Stomach (tissue), 8 donors: ENCODE measurements at regions not wholly inside any gene's neighbourhood (a gene's known extent, or its start where the extent isn't known, plus 50 kb on each side); places are given as distances from the start of the nearest gene placed in this dataset.

Experiments used
- DNase-seq, 2 donors: peaks; one replicate each; pipeline versions ENCODE4 v3.0.0 to v3.0.0-alpha.2; 2013 to 2019
- H3K27ac ChIP-seq, 5 donors: fragments of 200-600 bp in 4 of 5; sonication (generic) in 4 of 5; one replicate each; pipeline ENCODE4 v1.5.1; 2013 to 2019; ENCODE audit warnings: mild to moderate bottlenecking in 1 of 5, moderate library complexity in 1 of 5
- H3K27me3 ChIP-seq, 3 donors: fragments of 200-600 bp; sonication (generic); one replicate each; pipeline ENCODE4 v1.5.1; 2017 to 2019; ENCODE audit warnings: mixed run types in 1 of 3
- H3K36me3 ChIP-seq, 4 donors: fragments of 200-600 bp; sonication (generic); 1 replicate in 3 of 4; 2 replicates in 1 of 4; pipeline ENCODE4 v1.5.1; 2016 to 2019
- H3K4me1 ChIP-seq, 4 donors: fragments of 200-600 bp; sonication (generic); one replicate each; pipeline ENCODE4 v1.5.1; 2016 to 2019
- H3K4me3 ChIP-seq, 4 donors: fragments of 200-600 bp; sonication (generic) in 3 of 4; one replicate each; pipeline ENCODE4 v1.5.1; 2016 to 2019; ENCODE audit warnings: mild to moderate bottlenecking in 1 of 4
- H3K9me3 ChIP-seq, 4 donors: fragments of 200-600 bp; sonication (generic); one replicate each; pipeline ENCODE4 v1.5.1; 2016 to 2019
- EP300 ChIP-seq: sonication (generic); formaldehyde crosslinking; IDR thresholded peaks from one replicate; pipeline ENCODE4 v1.6.1; 2017; ENCODE audit warnings: antibody characterized with exemption
- POLR2A ChIP-seq, 4 donors: fragments of 450-650 bp; IDR thresholded peaks; one replicate each; pipeline ENCODE4 v1.6.1; 2016; ENCODE audit warnings: antibody characterized with exemption in 4 of 4, control low read depth in 2 of 4, mild to moderate bottlenecking in 1 of 4, moderate library complexity in 1 of 4
- POLR2AphosphoS5 ChIP-seq, 3 donors: sonication (generic); formaldehyde crosslinking; IDR thresholded peaks; one replicate each; pipeline ENCODE4 v1.6.1; 2016; ENCODE audit warnings: antibody characterized with exemption in 3 of 3
- WGBS, 5 donors: extraction: QIAGEN DNeasy Blood & Tissue Kit in 3 of 5; methylation state at CpG; one replicate each; pipeline versions ENCODE4 v1.1.5 to v1.1.7; 2013 to 2018; 5-methylcytosine and 5-hydroxymethylcytosine counted together
- intact Hi-C: fragments of 100-400 bp; cut with DNase I; formaldehyde crosslinking; loops from one replicate; pipeline ENCODE4 v1.15.1; 2023; ENCODE audit warnings: low total_unique reads
- TF ChIP-seq, protein P1 (sequence below), 7 experiments: fragments of 450-650 bp in 4 of 7; fragments of 200-600 bp in 3 of 7; sonication (generic) in 3 of 7; IDR thresholded peaks; one replicate each; pipeline ENCODE4 v1.5.1; 2016 to 2019; ENCODE audit warnings: antibody characterized with exemption in 7 of 7, control low read depth in 2 of 7, mild to moderate bottlenecking in 1 of 7
- donor health status: healthy with polysubstance abuse.
- donor health status: Bipolar disorder and iron deficiency.
- donor health status: healthy.

DNA sequence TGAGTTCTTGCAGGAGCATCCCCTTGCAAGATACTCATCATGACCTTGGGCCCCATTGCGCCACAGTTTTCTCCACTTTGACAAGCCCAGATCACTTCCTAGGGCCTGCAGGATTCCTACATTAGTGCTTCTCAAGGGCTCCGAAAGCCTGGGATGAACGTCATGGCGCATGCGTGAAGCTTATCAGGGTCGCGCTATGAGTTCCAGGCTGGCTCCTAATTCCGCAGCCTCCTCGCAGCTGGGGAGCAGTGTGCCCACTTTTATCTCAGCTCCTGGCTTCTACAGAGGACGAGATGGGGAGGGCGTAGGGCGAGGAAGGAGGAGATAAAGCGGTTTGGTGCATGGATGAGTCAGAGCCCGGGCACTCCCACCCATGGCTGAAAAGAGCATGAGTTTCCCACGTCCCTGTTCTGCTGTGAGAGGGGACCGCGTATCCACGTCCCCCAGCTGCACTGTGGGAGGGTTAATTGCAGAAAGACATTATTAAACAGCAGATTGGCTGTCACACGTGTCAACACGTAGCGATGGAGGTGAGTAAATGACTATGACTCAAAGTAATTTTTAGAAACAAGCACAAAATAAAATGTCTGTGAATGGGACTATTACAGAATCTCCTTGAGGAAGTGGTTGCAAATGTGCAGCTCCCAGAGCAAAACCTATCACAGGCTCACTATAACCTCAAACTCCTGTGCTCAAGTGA is 72.9 kb upstream of the DSP start:
- H3K9me3 ChIP-seq = no peaks in the 10 kb centered on the region
- TF ChIP-seq EP300 (no peak), POLR2AphosphoS5 (IDR thresholded peaks at IDR 0.05) (no peak), POLR2A (IDR thresholded peaks at IDR 0.05) (no peak)
- TF ChIP-seq, protein P1, sequence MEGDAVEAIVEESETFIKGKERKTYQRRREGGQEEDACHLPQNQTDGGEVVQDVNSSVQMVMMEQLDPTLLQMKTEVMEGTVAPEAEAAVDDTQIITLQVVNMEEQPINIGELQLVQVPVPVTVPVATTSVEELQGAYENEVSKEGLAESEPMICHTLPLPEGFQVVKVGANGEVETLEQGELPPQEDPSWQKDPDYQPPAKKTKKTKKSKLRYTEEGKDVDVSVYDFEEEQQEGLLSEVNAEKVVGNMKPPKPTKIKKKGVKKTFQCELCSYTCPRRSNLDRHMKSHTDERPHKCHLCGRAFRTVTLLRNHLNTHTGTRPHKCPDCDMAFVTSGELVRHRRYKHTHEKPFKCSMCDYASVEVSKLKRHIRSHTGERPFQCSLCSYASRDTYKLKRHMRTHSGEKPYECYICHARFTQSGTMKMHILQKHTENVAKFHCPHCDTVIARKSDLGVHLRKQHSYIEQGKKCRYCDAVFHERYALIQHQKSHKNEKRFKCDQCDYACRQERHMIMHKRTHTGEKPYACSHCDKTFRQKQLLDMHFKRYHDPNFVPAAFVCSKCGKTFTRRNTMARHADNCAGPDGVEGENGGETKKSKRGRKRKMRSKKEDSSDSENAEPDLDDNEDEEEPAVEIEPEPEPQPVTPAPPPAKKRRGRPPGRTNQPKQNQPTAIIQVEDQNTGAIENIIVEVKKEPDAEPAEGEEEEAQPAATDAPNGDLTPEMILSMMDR (IDR thresholded peaks at IDR 0.05) = no peak

DNA sequence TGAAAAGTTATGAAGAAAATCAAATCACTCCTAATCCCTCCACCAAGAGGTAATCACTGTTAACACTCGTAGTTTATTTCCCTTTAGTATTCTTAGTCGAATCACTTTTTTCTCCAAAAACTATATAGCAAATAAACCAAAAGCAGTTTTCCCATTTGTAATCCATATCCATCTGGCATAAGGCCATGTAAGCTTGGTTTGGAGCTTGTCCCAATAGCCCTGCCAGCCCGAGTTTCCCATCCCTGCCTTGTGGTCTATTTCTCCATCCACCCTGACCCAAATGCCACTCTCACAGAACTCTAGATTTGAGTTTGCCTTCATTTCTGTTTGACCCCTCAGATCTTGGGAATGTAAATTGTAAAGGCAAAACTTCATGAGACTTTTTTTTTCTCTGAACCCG is 71.8 kb upstream of the DSP start:
- Histone ChIP-seq H3K36me3 (no peaks in the 10 kb centered on the region), H3K4me1 (peaks cover 0 to 21% (median 12%) of the 10 kb centered on the region in 4 donors), H3K4me3 (no peak overlapping the region), H3K9me3 (no peaks in the 10 kb centered on the region), H3K27me3 (no peaks in the 10 kb centered on the region), H3K27ac (no peak overlapping the region)
- no peak for DNase-seq
- WGBS, 5 donors = 36 to 64% (median 47%) methylated on average over 4 of the region's 4 CpGs
- intact Hi-C loops = no loop called here
- TF ChIP-seq EP300 = no peak
- TF ChIP-seq POLR2AphosphoS5 (IDR thresholded peaks at IDR 0.05) = no peak
- TF ChIP-seq, protein P1 (IDR thresholded peaks at IDR 0.05) = no peak
- no peak for TF ChIP-seq POLR2A (IDR thresholded peaks at IDR 0.05)

More for the DNA sequence above, 72.9 kb upstream of the DSP start:
- peak overlapping the region in 3 of 4 donors; percentile 28 to 34 (median 29) for H3K4me3 ChIP-seq
- 11 to 31% (median 27%) methylated on average over 20 to 21 of the region's 21 CpGs for WGBS, 5 donors
- H3K36me3 ChIP-seq = no peaks in the 10 kb centered on the region
- H3K4me1 ChIP-seq = peaks cover 0 to 21% (median 12%) of the 10 kb centered on the region in 4 donors
- intact Hi-C loops = no loop called here
- H3K27me3 ChIP-seq = no peaks in the 10 kb centered on the region
- DNase-seq = peak in 1 of 2 donors; percentile 63
- H3K27ac ChIP-seq = no peak overlapping the region

DNA sequence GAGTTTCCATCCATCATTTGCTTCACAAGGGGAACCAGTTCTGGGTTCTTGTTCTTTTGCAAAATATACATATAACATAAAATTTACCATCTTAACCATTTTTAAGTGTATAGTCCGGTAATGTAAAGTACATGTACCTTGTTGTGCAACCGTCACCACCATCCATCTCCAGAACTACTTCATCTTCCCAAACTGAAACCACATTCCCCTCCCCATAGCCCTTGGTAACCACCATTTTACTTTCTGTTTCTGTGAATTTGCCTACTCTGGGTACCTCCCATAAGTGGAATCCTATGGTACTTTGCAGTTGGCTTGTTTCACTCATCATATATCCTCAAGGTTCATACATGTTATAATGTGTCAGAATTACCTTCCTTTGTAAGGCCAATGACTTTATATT is 70.3 kb upstream of the DSP start:
- no peak for TF ChIP-seq EP300
- no peak for TF ChIP-seq POLR2AphosphoS5 (IDR thresholded peaks at IDR 0.05)
- no peak for TF ChIP-seq POLR2A (IDR thresholded peaks at IDR 0.05)
- TF ChIP-seq, protein P1 (IDR thresholded peaks at IDR 0.05) = no peak
- intact Hi-C loops = no loop called here
- no peaks in the 10 kb centered on the region for H3K36me3 ChIP-seq

DNA sequence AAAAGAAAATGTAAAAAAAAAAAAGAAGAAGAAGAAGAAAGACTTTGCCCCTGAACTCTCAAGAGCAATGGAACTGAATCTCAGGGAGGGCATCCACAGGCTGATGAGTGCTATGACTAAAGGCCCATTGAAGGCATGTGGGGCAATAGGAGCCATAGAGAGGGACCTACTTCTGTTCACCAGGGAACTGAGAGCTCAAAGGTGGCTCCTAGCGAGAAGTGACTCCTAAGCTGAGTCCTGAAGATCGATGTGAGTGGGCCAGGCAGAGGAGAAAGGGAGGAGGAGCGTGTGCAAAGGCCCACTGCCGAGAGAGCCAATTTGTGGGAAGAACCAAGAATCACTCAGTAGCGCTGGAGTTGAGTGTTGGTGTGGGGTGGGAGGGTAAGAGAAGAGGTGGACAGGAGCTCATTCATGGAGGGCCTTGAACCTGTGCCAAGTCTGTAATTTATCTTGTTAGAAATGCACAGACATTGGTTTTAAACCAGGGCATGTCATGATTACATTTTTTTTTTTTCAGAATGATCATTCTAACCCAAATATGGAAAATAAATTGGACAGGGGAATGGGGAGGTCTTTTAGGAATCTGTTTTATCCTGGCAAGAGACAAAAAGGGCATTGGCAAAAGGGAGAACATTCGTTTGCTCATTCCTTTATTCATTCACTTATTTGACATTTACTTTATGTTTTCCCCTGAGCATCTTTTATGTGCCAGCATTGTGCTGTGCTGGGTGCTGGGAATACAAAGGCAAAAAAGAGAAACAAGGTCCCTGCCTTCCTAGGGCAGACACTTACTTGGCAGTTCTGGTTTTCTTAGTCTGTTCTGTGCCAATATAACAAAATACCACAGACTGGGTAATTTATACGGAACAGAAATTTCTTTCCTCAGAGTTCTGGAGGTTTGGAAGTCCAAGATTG is 67.4 kb upstream of the DSP start:
- Histone ChIP-seq H3K4me3 (no peak overlapping the region), H3K4me1 (no peaks in the 10 kb centered on the region), H3K36me3 (no peaks in the 10 kb centered on the region), H3K9me3 (no peaks in the 10 kb centered on the region), H3K27ac (no peak overlapping the region), H3K27me3 (no peaks in the 10 kb centered on the region)
- 78 to 91% (median 81%) methylated on average over 7 of the region's 7 CpGs for WGBS, 5 donors
- no peak for DNase-seq
- TF ChIP-seq, protein P1 (IDR thresholded peaks at IDR 0.05) = no peak
- TF ChIP-seq POLR2A (IDR thresholded peaks at IDR 0.05) (no peak), EP300 (no peak), POLR2AphosphoS5 (IDR thresholded peaks at IDR 0.05) (no peak)
- intact Hi-C loops = no loop called here

More for the DNA sequence above, 70.3 kb upstream of the DSP start:
- H3K9me3 ChIP-seq = no peaks in the 10 kb centered on the region
- no peak overlapping the region for H3K4me3 ChIP-seq
- peaks cover 0 to 21% (median 12%) of the 10 kb centered on the region in 4 donors for H3K4me1 ChIP-seq
- no peak overlapping the region for H3K27ac ChIP-seq
- 79 to 97% (median 86%) methylated on average over 2 of the region's 2 CpGs for WGBS, 5 donors
- DNase-seq = no peak
- H3K27me3 ChIP-seq = no peaks in the 10 kb centered on the region
